ENCODE measurements at regions not wholly inside any gene's neighbourhood (a gene's known extent, or its start where the extent isn't known, plus 50 kb on each side); places are given as distances from the start of the nearest gene placed in this dataset.
A peak's percentile ranks its signal among the peaks of the same experiment; 100 is the strongest.

- H4K20me1 ChIP-seq (ENCODE audit: low read depth) = no peaks in the 10 kb centered on the region
- Mint-ChIP-seq H3K27me3 (ENCODE audit: insufficient read depth, low read depth) (peaks cover 3% of the 10 kb centered on the region), H3K9me3 (peaks cover 49% of the 10 kb centered on the region), H3K4me1 (no peaks in the 10 kb centered on the region), H3K4me3 (no peak overlapping the region), H3K36me3 (peaks cover 2% of the 10 kb centered on the region), H3K27ac (no peak overlapping the region)
- H3K27me3 ChIP-seq = no peaks in the 10 kb centered on the region
- H3K36me3 ChIP-seq = no peaks in the 10 kb centered on the region
- no peaks in the 10 kb centered on the region for H3K79me2 ChIP-seq (ENCODE audit: low read depth)
- H3K4me2 ChIP-seq = no peak overlapping the region
- no peak overlapping the region for H3K27ac ChIP-seq
- peak; percentile 12 for DNase-seq (ENCODE audit: low spot score)
- TF ChIP-seq CTCF (IDR thresholded peaks at IDR 0.05) (no peak), EZH2phosphoT487 (IDR thresholded peaks at IDR 0.05) (no peak), EZH2 (IDR thresholded peaks at IDR 0.05) (no peak)
- H3K4me3 ChIP-seq = no peak overlapping the region
- H3K9me3 ChIP-seq (ENCODE audit: low read depth) = peaks cover 8% of the 10 kb centered on the region
- H2AFZ ChIP-seq (replicated peaks) = no peak overlapping the region
- no peak overlapping the region for H3K9ac ChIP-seq
- H3K4me1 ChIP-seq = no peaks in the 10 kb centered on the region
- no peaks in the 10 kb centered on the region for H3F3A ChIP-seq (ENCODE audit: low read depth)
Measured at GRCh38 chr2:41495050-41495449, 552.8 kb upstream of the PKDCC start.

- Histone ChIP-seq H2AFZ (replicated peaks) (no peak overlapping the region), H3K27ac (no peak overlapping the region), H4K20me1 (ENCODE audit: low read depth) (no peaks in the 10 kb centered on the region), H3K9me3 (ENCODE audit: low read depth) (peaks cover 17% of the 10 kb centered on the region), H3K9ac (no peak overlapping the region), H3K79me2 (ENCODE audit: low read depth) (no peaks in the 10 kb centered on the region), H3K36me3 (no peaks in the 10 kb centered on the region), H3K4me2 (no peak overlapping the region), H3F3A (ENCODE audit: low read depth) (no peaks in the 10 kb centered on the region), H3K4me3 (no peak overlapping the region), H3K27me3 (no peaks in the 10 kb centered on the region), H3K4me1 (no peaks in the 10 kb centered on the region)
- H3K27me3 Mint-ChIP-seq (ENCODE audit: insufficient read depth, low read depth) = peaks cover 3% of the 10 kb centered on the region
- H3K4me3 Mint-ChIP-seq = no peak overlapping the region
- DNase-seq (ENCODE audit: low spot score) = no peak
- peaks cover 66% of the 10 kb centered on the region for H3K9me3 Mint-ChIP-seq
- H3K27ac Mint-ChIP-seq = no peak overlapping the region
- H3K36me3 Mint-ChIP-seq = peaks cover 2% of the 10 kb centered on the region
- H3K4me1 Mint-ChIP-seq = no peaks in the 10 kb centered on the region
- TF ChIP-seq CTCF (IDR thresholded peaks at IDR 0.05) = peak; percentile 28
- no peak for TF ChIP-seq EZH2phosphoT487 (IDR thresholded peaks at IDR 0.05)
- TF ChIP-seq EZH2 (IDR thresholded peaks at IDR 0.05) = no peak
Measured at GRCh38 chr2:41496908-41497307, 550.9 kb upstream of the PKDCC start.

- TF ChIP-seq CTCF (IDR thresholded peaks at IDR 0.05) = no peak
- TF ChIP-seq EZH2 (IDR thresholded peaks at IDR 0.05) = no peak
- no peak for TF ChIP-seq EZH2phosphoT487 (IDR thresholded peaks at IDR 0.05)
- H4K20me1 ChIP-seq (ENCODE audit: low read depth) = no peaks in the 10 kb centered on the region
Measured at GRCh38 chr2:41498781-41499180, 549.0 kb upstream of the PKDCC start.

More at GRCh38 chr2:41498781-41499180, 549.0 kb upstream of the PKDCC start:
- no peaks in the 10 kb centered on the region for H3K4me1 ChIP-seq
- H3K4me2 ChIP-seq = no peak overlapping the region
- H3K9ac ChIP-seq = no peak overlapping the region
- H3K79me2 ChIP-seq (ENCODE audit: low read depth) = no peaks in the 10 kb centered on the region
- Mint-ChIP-seq H3K9me3 (peaks cover 68% of the 10 kb centered on the region), H3K27me3 (ENCODE audit: insufficient read depth, low read depth) (peaks cover 3% of the 10 kb centered on the region), H3K4me1 (no peaks in the 10 kb centered on the region), H3K27ac (no peak overlapping the region), H3K36me3 (peaks cover 2% of the 10 kb centered on the region), H3K4me3 (no peak overlapping the region)
- H3K36me3 ChIP-seq = no peaks in the 10 kb centered on the region
- no peak overlapping the region for H3K27ac ChIP-seq
- H3K9me3 ChIP-seq (ENCODE audit: low read depth) = peaks cover 17% of the 10 kb centered on the region
- H3K4me3 ChIP-seq = no peak overlapping the region
- no peaks in the 10 kb centered on the region for H3F3A ChIP-seq (ENCODE audit: low read depth)
- DNase-seq (ENCODE audit: low spot score) = no peak
- no peak overlapping the region for H2AFZ ChIP-seq (replicated peaks)
- no peaks in the 10 kb centered on the region for H3K27me3 ChIP-seq

Data from neural progenitor cell (in vitro differentiated cells).